GM23338 (cell line): ENCODE measurements at regions not wholly inside any gene's neighbourhood (a gene's known extent, or its start where the extent isn't known, plus 50 kb on each side); places are given as distances from the start of the nearest gene placed in this dataset.

ENCODE experiments used
- ATAC-seq: fragments of 200-7000 bp; cut with Tn5 transposase; 3 replicates; pipeline ENCODE4 v1.9.1; 2020
- DNase-seq: peaks from one replicate; pipeline ENCODE4 v3.0.0-alpha.2; 2015; ENCODE audit warnings: low spot score
- H2AFZ ChIP-seq: fragments of 200-600 bp; sonication (generic); 2 replicates; pipeline ENCODE4 v1.8.0; 2016; ENCODE audit warnings: antibody characterized with exemption, mild to moderate bottlenecking, moderate library complexity
- H3F3A ChIP-seq: fragments of 200-600 bp; sonication (generic); replicated peaks from 2 replicates; pipeline ENCODE4 v1.8.0; 2017; ENCODE audit warnings: antibody characterized with exemption, mixed run types, low read depth
- H3K27ac ChIP-seq: fragments of 200-600 bp; sonication (generic); 2 replicates; pipeline ENCODE4 v1.6.1; 2016; ENCODE audit warnings: low read depth
- H3K27me3 ChIP-seq: fragments of 200-600 bp; sonication (generic); 2 replicates; pipeline ENCODE4 v1.8.0; 2016; ENCODE audit warnings: mild to moderate bottlenecking, mixed run types, moderate library complexity; ENCODE audit not compliant: insufficient read depth
- H3K36me3 ChIP-seq: fragments of 200-600 bp; sonication (generic); 2 replicates; pipeline ENCODE4 v1.8.0; 2016; ENCODE audit warnings: mild to moderate bottlenecking; ENCODE audit not compliant: insufficient read depth
- H3K4me1 ChIP-seq: fragments of 200-600 bp; sonication (generic); 2 replicates; pipeline ENCODE4 v1.8.0; 2016; ENCODE audit warnings: mild to moderate bottlenecking, moderate library complexity; ENCODE audit not compliant: insufficient read depth
- H3K4me2 ChIP-seq: fragments of 200-600 bp; sonication (generic); 2 replicates; pipeline ENCODE4 v1.7.1; 2017; ENCODE audit warnings: mixed run types
- H3K4me3 ChIP-seq: fragments of 200-600 bp; sonication (generic); 2 replicates; pipeline ENCODE4 v1.6.1; 2016; ENCODE audit warnings: mixed run types
- H3K79me2 ChIP-seq: fragments of 200-600 bp; sonication (generic); replicated peaks from 2 replicates; pipeline ENCODE4 v1.8.0; 2017; ENCODE audit warnings: mild to moderate bottlenecking; ENCODE audit not compliant: insufficient read depth
- H3K9me2 ChIP-seq: fragments of 200-600 bp; sonication (generic); 2 replicates; pipeline ENCODE4 v1.8.0; 2017; ENCODE audit not compliant: insufficient read depth
- H4K20me1 ChIP-seq: fragments of 200-600 bp; sonication (generic); replicated peaks from 2 replicates; pipeline ENCODE4 v1.8.0; 2017; ENCODE audit warnings: mild to moderate bottlenecking; ENCODE audit not compliant: insufficient read depth
- H3K27ac Mint-ChIP-seq: 2 replicates; pipeline ENCODE4 v1.8.0; 2020; ENCODE audit warnings: inconsistent platforms, mild to moderate bottlenecking, moderate library complexity, mixed read lengths
- H3K27me3 Mint-ChIP-seq: 3 replicates; pipeline ENCODE4 v1.8.0; 2022; ENCODE audit warnings: low read depth, mild to moderate bottlenecking, moderate library complexity, mixed read lengths, inconsistent platforms; ENCODE audit not compliant: insufficient read depth, poor library complexity
- H3K36me3 Mint-ChIP-seq: 3 replicates; pipeline ENCODE4 v1.8.0; 2021; ENCODE audit warnings: low read depth, mild to moderate bottlenecking, inconsistent platforms, moderate library complexity, mixed read lengths
- H3K4me1 Mint-ChIP-seq: 3 replicates; pipeline ENCODE4 v1.8.0; 2020; ENCODE audit warnings: mild to moderate bottlenecking, inconsistent platforms, mixed read lengths
- H3K4me3 Mint-ChIP-seq: 3 replicates; pipeline ENCODE4 v1.8.0; 2021; ENCODE audit warnings: moderate library complexity, mild to moderate bottlenecking, inconsistent platforms, mixed read lengths
- H3K9me3 Mint-ChIP-seq: 3 replicates; pipeline ENCODE4 v1.8.0; 2020; ENCODE audit warnings: moderate library complexity, mild to moderate bottlenecking, inconsistent platforms, mixed read lengths
- EZH2 ChIP-seq: fragments of 200-600 bp; sonication (generic); IDR thresholded peaks from one replicate; pipeline ENCODE4 v1.8.0; 2017; ENCODE audit warnings: antibody characterized with exemption, mild to moderate bottlenecking, low read depth; ENCODE audit not compliant: unreplicated experiment
- ZNF331 ChIP-seq: fragments of 250-450 bp; sonication (Bioruptor Pico); IDR thresholded peaks from 2 replicates; pipeline ENCODE4 v1.5.0; 2020; ENCODE audit warnings: low read depth, mild to moderate bottlenecking, moderate library complexity
- ZNF462 ChIP-seq: fragments of 250-450 bp; sonication (Bioruptor Pico); IDR thresholded peaks from 2 replicates; pipeline ENCODE4 v1.5.0; 2020; ENCODE audit warnings: mild to moderate bottlenecking, moderate library complexity
- TF ChIP-seq, protein P1 (sequence below), 2 experiments: fragments of 200-600 bp in 1 of 2; sonication (generic) in 1 of 2; conservative IDR thresholded peaks; 2 replicates each; pipeline versions ENCODE4 v1.5.1 to v1.6.1; 2016 to 2017; ENCODE audit warnings: antibody characterized with exemption in 2 of 2, low read depth in 2 of 2, mild to moderate bottlenecking in 2 of 2, moderate library complexity in 1 of 2
- TF ChIP-seq, protein P2 (sequence below): IDR thresholded peaks from one replicate; pipeline ENCODE4 v1.6.1; 2018; ENCODE audit warnings: antibody characterized with exemption; ENCODE audit not compliant: unreplicated experiment
- TF ChIP-seq, protein P3 (sequence below): IDR thresholded peaks from 2 replicates; pipeline ENCODE4 v1.6.1; 2016; ENCODE audit warnings: antibody characterized with exemption

DNA sequence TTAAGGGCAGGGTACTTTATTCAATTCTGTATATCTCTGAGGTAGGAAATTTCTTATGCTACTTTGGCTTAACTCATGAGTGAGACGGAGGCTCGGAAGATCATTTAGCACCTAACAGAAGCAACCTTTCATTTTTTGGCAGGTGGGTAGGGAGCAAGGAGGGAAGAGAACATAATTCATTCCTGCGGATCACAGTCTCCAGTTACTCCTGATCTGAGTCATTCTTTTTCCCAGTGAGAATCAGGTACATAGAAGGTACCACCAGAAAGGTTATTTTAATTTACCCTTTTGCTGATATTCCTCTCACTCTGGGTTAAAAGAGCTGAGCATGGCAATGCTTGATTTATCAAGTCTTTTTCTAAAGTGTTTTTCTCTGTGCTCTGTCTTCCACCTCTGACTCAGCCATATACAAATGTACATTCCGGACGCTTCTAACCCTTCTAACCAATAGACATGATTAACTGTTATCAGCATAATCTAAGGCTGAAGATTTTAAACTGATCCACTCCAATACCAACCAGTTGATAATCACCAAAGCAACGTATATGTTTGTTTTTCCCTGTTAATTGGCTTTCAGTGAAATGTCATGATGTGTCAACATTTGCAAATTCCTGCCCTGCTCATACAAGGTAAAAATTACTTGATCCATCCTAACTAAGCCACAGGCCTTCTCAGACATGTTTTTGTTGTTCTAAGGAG, 271.7 kb downstream of the DUSP10 start (continued):
- TF ChIP-seq, protein P1, sequence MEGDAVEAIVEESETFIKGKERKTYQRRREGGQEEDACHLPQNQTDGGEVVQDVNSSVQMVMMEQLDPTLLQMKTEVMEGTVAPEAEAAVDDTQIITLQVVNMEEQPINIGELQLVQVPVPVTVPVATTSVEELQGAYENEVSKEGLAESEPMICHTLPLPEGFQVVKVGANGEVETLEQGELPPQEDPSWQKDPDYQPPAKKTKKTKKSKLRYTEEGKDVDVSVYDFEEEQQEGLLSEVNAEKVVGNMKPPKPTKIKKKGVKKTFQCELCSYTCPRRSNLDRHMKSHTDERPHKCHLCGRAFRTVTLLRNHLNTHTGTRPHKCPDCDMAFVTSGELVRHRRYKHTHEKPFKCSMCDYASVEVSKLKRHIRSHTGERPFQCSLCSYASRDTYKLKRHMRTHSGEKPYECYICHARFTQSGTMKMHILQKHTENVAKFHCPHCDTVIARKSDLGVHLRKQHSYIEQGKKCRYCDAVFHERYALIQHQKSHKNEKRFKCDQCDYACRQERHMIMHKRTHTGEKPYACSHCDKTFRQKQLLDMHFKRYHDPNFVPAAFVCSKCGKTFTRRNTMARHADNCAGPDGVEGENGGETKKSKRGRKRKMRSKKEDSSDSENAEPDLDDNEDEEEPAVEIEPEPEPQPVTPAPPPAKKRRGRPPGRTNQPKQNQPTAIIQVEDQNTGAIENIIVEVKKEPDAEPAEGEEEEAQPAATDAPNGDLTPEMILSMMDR (conservative IDR thresholded peaks at IDR 0.05; ENCODE audit: low read depth in 2 of 2), result no peak
- TF ChIP-seq, protein P2, sequence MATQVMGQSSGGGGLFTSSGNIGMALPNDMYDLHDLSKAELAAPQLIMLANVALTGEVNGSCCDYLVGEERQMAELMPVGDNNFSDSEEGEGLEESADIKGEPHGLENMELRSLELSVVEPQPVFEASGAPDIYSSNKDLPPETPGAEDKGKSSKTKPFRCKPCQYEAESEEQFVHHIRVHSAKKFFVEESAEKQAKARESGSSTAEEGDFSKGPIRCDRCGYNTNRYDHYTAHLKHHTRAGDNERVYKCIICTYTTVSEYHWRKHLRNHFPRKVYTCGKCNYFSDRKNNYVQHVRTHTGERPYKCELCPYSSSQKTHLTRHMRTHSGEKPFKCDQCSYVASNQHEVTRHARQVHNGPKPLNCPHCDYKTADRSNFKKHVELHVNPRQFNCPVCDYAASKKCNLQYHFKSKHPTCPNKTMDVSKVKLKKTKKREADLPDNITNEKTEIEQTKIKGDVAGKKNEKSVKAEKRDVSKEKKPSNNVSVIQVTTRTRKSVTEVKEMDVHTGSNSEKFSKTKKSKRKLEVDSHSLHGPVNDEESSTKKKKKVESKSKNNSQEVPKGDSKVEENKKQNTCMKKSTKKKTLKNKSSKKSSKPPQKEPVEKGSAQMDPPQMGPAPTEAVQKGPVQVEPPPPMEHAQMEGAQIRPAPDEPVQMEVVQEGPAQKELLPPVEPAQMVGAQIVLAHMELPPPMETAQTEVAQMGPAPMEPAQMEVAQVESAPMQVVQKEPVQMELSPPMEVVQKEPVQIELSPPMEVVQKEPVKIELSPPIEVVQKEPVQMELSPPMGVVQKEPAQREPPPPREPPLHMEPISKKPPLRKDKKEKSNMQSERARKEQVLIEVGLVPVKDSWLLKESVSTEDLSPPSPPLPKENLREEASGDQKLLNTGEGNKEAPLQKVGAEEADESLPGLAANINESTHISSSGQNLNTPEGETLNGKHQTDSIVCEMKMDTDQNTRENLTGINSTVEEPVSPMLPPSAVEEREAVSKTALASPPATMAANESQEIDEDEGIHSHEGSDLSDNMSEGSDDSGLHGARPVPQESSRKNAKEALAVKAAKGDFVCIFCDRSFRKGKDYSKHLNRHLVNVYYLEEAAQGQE, result no peak

DNA sequence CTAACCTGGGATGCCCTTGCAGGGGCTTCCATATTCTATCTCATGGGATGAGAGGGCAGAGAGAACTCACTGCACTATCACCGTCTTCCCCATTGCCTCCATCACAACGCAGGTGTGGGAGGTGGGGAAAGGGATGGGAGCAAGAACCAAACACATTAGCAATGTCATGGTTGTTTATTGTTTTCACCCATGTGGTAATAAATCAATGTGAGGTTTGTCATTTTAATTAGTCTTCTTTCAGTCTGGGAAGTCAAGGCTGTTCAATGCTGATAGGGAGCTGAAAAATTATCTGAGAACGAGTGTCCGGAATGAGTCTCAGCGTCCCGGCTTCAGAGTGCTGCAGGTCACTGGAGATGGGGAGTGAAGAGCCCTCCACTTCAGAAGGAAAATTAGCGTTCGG, 268.5 kb downstream of the DUSP10 start:
- H3K4me3 ChIP-seq, result no peak overlapping the region
- 0 out of 2 replicates have a peak overlapping the region, but pooled peaks have one; percentile 5 for H2AFZ ChIP-seq

More for the DNA sequence above, 268.5 kb downstream of the DUSP10 start:
- Mint-ChIP-seq H3K9me3 (no peaks in the 10 kb centered on the region), H3K4me3 (no peak overlapping the region), H3K36me3 (no peaks in the 10 kb centered on the region), H3K27me3 (no peaks in the 10 kb centered on the region), H3K27ac (no peak overlapping the region), H3K4me1 (0 out of 3 replicates have a peak, but pooled peaks cover 2% of the 10 kb centered on the region)
- H3K36me3 ChIP-seq, result no peaks in the 10 kb centered on the region
- H3K9me2 ChIP-seq, result no peaks in the 10 kb centered on the region
- no peaks in the 10 kb centered on the region for H3F3A ChIP-seq
- DNase-seq (no peak), ATAC-seq (no peak)
- no peaks in the 10 kb centered on the region for H4K20me1 ChIP-seq
- H3K4me1 ChIP-seq, result no peaks in the 10 kb centered on the region
- TF ChIP-seq ZNF331 (CRISPR knock-in tag) (no peak), EZH2 (no peak), ZNF462 (no peak)
- TF ChIP-seq, protein P2, result no peak
- TF ChIP-seq, protein P3, sequence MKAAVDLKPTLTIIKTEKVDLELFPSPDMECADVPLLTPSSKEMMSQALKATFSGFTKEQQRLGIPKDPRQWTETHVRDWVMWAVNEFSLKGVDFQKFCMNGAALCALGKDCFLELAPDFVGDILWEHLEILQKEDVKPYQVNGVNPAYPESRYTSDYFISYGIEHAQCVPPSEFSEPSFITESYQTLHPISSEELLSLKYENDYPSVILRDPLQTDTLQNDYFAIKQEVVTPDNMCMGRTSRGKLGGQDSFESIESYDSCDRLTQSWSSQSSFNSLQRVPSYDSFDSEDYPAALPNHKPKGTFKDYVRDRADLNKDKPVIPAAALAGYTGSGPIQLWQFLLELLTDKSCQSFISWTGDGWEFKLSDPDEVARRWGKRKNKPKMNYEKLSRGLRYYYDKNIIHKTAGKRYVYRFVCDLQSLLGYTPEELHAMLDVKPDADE, result no peak
- H3K27me3 ChIP-seq, result no peaks in the 10 kb centered on the region
- H3K4me2 ChIP-seq, result no peak overlapping the region
- H3K79me2 ChIP-seq, result no peaks in the 10 kb centered on the region
- no peak overlapping the region for H3K27ac ChIP-seq
